ENCODE measurements at regions not wholly inside any gene's neighbourhood (a gene's known extent, or its start where the extent isn't known, plus 50 kb on each side); places are given as distances from the start of the nearest gene placed in this dataset.

- TF ChIP-seq CTCF (IDR thresholded peaks at IDR 0.05 in 4 of 5, conservative IDR thresholded peaks at IDR 0.05 in 1 of 5) (no peak), POLR2A (IDR thresholded peaks at IDR 0.05) (no peak)
Measured at GRCh38 chr6:14453712-14454472, 336.3 kb downstream of the CD83 start.
